NT2/D1 (cell line): ENCODE measurements at regions not wholly inside any gene's neighbourhood (a gene's known extent, or its start where the extent isn't known, plus 50 kb on each side); places are given as distances from the start of the nearest gene placed in this dataset.

ENCODE experiments used
- DNase-seq: peaks from one replicate; pipeline ENCODE4 v3.0.0-alpha.2; 2011; ENCODE audit warnings: low read depth, low spot score
- H3K27me3 ChIP-seq: 2 replicates; pipeline ENCODE4 v1.6.0; 2011; ENCODE audit warnings: mild to moderate bottlenecking; ENCODE audit not compliant: insufficient read length, insufficient read depth
- H3K36me3 ChIP-seq: 2 replicates; pipeline ENCODE4 v1.6.1; 2011; ENCODE audit warnings: mild to moderate bottlenecking, low read length, mixed read lengths; ENCODE audit not compliant: insufficient read depth, insufficient read length
- H3K4me1 ChIP-seq: 2 replicates; pipeline ENCODE4 v1.5.1; 2011; ENCODE audit not compliant: insufficient read depth, insufficient read length
- H3K4me3 ChIP-seq: 2 replicates; pipeline ENCODE4 v1.5.1; 2011; ENCODE audit warnings: low read depth; ENCODE audit not compliant: insufficient read length
- H3K9ac ChIP-seq: 2 replicates; pipeline ENCODE4 v1.6.0; 2011; ENCODE audit warnings: low read depth; ENCODE audit not compliant: insufficient read length
- H3K9me3 ChIP-seq: 2 replicates; pipeline ENCODE4 v1.5.1; 2011; ENCODE audit warnings: mild to moderate bottlenecking, low read length; ENCODE audit not compliant: insufficient read depth
- SUZ12 ChIP-seq: IDR thresholded peaks from 2 replicates; pipeline ENCODE4 v1.6.1; 2011; ENCODE audit not compliant: insufficient read length, insufficient read depth; ENCODE audit errors: extremely low read depth
- YY1 ChIP-seq: IDR thresholded peaks from 2 replicates; pipeline ENCODE4 v1.6.1; 2011; ENCODE audit not compliant: insufficient read length, insufficient read depth
- ZNF274 ChIP-seq: IDR thresholded peaks from 2 replicates; pipeline ENCODE4 v1.6.1; 2011; ENCODE audit warnings: mild to moderate bottlenecking, low read depth, low read length

DNA sequence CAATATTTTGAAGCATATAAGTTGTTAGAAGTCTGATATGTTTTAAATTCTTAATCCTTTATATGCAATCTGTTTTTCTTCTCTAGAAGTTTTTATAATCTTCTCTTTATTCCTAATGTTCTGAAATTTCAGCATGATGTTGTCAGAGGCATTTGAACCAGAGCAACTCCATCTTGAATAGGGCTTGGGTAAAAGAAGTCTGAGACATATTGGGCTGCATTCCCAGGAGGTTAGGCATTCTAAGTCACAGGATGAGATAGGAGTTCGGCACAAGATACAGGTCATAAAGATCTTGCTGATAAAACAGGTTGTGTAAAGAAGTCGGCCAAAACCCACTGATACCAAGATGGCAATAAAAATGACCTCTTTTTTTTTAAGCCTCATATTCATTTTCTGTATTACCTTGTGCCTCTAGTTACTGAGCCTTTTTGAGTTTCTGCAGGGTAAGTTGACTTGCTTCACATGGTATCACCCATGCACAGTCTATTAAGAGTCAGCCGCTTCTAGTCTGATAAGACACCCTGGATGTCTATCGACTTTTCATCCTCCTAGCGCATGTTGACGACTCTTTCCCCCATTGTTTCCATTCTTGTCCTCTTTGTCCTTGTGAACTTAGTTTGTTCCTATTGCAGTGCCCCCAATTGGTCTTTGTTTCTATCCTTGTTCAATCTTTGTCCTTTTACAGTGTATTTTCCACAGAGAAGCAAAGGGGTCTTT lies 80.8 kb upstream of the RNU6-1 start:
- Histone ChIP-seq H3K36me3 (no peaks in the 10 kb centered on the region), H3K27me3 (no peaks in the 10 kb centered on the region), H3K4me3 (no peak overlapping the region), H3K9ac (no peak overlapping the region), H3K4me1 (peaks cover 6% of the 10 kb centered on the region), H3K9me3 (peaks cover 13% of the 10 kb centered on the region)
- DNase-seq: no peak
- TF ChIP-seq YY1 (no peak), ZNF274 (no peak), SUZ12 (no peak)

DNA sequence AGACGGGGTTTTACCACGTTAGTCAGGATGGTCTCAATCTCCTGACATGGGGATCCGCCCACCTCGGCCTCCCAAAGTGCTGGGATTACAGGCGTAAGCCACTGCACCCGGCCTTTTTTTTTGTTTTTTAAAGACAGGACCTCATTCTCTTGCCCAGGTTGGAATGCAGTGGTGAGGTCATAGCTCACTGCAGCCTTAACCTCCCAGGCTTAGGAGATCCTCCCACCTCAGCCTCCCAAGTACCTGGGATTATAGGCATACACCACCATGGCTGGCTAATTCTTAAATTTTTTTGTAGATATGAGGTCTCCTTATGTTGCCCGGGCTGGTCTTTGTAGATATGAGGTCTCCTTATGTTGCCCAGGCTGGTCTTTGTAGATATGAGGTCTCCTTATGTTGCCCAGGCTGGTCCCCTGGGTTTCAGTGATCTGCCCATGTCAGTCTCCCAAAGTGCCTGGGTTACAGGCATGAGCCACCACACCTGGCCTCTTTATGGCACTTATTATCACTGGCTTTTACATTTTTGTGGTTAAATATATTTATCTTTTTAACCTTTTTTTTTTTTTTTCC lies 82.3 kb upstream of the RNU6-1 start:
- Histone ChIP-seq H3K9me3 (peaks cover 13% of the 10 kb centered on the region), H3K27me3 (no peaks in the 10 kb centered on the region), H3K4me3 (no peak overlapping the region), H3K9ac (no peak overlapping the region), H3K4me1 (peaks cover 3% of the 10 kb centered on the region), H3K36me3 (no peaks in the 10 kb centered on the region)
- no peak for DNase-seq
- no peak for TF ChIP-seq SUZ12
- TF ChIP-seq YY1: no peak
- TF ChIP-seq ZNF274: no peak

DNA sequence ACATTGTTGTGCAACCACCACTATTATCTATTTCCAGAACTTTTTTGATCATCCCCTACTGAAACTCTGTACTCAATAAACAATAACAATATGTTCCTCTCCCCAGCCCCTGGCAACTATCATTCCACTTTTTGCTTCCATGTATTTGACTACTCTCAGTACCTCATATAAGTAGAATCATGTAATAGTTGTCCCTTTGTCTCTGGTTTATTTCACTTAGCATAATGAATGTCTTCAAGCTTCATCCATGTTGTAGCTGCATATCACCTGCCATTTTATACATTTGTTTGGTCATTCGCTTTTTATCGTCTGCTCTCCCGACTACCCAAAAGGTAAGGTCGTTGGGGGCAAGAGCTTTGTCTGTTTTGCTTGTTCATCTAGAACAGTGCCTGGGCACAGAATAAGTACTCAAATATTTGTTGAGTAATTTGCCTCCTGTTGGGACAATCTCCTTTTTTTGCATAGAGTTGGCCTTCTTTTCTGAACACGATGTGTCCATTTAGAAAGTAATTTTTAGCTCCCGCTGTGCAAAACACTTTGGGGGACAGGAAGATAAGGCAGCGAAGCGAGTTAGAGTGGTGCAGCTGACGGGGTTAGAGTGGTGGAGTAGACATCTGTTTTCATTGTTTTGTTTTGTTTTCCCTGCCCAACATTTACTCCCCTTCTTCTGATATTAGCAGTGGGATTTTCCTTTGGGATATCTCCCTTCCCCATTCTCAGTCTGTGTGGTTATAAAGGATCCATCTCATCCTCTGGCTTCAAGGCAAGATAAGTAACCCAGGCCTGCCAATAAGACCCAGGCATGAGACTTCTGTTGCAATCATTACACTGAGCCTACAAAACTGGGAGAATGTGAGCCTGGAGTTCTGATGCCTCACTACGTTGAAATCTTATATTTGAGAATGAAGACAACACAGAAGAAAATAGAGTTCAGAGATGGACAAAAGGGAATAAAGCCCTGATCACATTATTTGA lies 83.4 kb upstream of the RNU6-1 start:
- Histone ChIP-seq H3K9ac (no peak overlapping the region), H3K4me3 (no peak overlapping the region), H3K27me3 (no peaks in the 10 kb centered on the region), H3K4me1 (peaks cover 5% of the 10 kb centered on the region), H3K9me3 (peaks cover 13% of the 10 kb centered on the region), H3K36me3 (no peaks in the 10 kb centered on the region)
- TF ChIP-seq ZNF274 (no peak), SUZ12 (no peak), YY1 (no peak)
- DNase-seq: no peak

DNA sequence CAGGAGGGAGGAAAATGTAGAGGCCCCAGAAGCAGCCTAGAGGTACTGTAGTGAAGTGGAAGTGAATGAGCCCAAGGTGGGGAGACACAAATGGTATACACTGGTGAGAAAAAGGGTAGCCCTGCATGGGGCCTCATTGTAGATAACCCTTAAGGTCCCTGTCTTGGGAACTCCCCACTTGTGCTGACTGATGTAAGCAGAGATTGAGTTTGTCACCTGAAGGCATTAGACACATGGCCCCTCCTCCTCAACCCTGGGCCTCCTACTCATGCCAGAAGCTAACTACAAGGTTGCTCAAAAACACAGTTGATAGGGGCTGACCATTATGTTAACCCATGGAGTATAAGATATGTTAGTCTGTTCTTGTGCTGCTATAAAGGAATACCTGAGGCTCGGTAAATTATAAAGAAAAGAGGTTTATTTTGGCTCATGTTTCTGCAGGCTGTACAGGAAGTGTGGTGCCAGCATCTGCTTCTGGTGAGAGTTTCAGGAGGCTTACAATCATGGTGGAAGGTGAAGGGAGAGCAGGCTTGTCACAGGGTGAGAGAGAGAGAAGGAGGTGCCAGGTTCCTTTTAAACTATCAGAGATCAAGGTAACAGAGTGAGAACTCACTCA lies 84.6 kb upstream of the RNU6-1 start:
- Histone ChIP-seq H3K9ac (no peak overlapping the region), H3K4me1 (peaks cover 3% of the 10 kb centered on the region), H3K27me3 (no peaks in the 10 kb centered on the region), H3K36me3 (no peaks in the 10 kb centered on the region), H3K4me3 (no peak overlapping the region), H3K9me3 (peaks cover 1% of the 10 kb centered on the region; the same call in 1 of the 2 replicates)
- DNase-seq: no peak
- no peak for TF ChIP-seq ZNF274
- TF ChIP-seq SUZ12: no peak

DNA sequence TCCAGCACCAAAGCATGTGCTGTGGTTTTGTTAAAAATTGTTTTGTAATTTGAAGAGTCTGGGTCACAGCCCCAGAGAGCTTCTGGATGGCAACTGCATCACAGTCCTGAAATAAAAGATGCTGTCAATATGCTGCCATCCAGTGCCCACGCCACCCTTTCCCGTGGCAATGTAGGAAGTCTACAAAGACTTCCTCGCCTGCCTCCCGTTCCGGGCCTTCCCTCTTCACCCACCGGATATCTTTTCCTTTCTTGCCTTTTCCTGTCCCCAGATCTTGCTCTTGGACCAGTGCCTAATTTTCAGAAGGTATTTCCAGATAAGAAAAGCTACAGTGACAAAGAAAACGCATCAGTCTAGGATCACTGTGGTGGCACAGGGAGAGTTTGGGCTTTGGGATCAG lies 85.3 kb upstream of the RNU6-1 start:
- peaks cover 3% of the 10 kb centered on the region for H3K4me1 ChIP-seq
- H3K9ac ChIP-seq: no peak overlapping the region
- H3K9me3 ChIP-seq: no peaks in the 10 kb centered on the region
- H3K27me3 ChIP-seq: no peaks in the 10 kb centered on the region
- H3K36me3 ChIP-seq: no peaks in the 10 kb centered on the region
- no peak for DNase-seq
- TF ChIP-seq YY1 (no peak), SUZ12 (no peak), ZNF274 (no peak)
- H3K4me3 ChIP-seq: no peak overlapping the region

DNA sequence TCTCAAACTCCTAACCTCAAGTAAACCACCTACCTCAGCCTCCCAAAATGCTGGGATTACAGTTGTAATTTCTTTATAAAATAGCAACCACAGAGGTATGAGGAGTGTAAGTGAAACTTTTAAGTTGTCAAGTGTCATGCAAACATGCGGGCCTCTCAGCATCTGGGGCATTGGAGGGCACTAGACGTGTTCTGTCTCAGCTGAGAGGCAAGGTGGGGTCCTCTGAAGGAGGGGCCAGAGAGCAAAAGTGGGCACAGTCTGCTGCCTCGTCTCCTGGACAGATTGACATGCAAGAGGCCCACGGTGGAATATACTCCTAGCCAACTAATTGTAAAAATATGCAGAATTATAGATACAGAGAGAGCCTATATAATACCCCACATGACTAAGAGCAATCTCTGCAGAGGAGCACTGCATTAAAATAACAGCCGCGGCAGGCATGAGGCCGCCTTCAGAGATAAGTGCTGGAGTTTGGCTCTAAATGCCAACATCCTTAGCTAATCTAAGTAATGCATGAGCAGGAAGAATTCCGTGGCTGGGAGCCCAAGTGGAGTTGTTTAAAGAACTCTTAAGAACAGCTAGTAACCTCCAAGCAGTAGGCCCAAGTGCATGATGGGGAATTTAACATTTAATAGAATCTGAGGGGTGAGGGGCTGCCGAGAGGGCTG lies 87.8 kb upstream of the RNU6-1 start:
- H3K4me3 ChIP-seq: no peak overlapping the region
- peaks cover 3% of the 10 kb centered on the region; the same call in 1 of the 2 replicates for H3K9me3 ChIP-seq
- H3K4me1 ChIP-seq: peaks cover 3% of the 10 kb centered on the region
- no peak overlapping the region for H3K9ac ChIP-seq
- H3K27me3 ChIP-seq: no peaks in the 10 kb centered on the region
- H3K36me3 ChIP-seq: no peaks in the 10 kb centered on the region
- DNase-seq: no peak
- TF ChIP-seq YY1: no peak
- TF ChIP-seq SUZ12: no peak
- TF ChIP-seq ZNF274: no peak

DNA sequence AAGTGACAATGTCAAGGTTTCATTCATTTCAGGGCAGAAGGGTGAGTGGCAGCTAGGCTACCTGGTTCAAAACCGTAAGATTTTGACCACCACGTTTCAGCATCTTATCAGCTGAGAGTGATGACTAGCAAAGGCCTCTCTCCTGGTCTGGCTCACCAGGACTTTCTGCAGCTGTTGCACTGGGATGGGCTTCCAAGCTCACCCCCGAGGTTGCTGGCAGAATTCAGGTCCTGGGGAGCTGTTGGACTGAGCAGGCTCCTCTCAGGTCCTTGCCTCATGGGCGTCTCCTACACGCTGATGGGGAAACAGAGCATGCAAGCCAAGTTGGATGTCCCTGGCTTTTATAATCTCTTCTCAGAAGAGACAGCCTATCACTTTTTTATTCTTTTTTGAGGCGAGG lies 88.8 kb upstream of the RNU6-1 start:
- TF ChIP-seq SUZ12: no peak
- TF ChIP-seq YY1: no peak
- no peak for TF ChIP-seq ZNF274
- peaks cover 13% of the 10 kb centered on the region; the same call in 1 of the 2 replicates for H3K9me3 ChIP-seq
- no peak overlapping the region for H3K4me3 ChIP-seq
- peaks cover 3% of the 10 kb centered on the region for H3K4me1 ChIP-seq
- no peak for DNase-seq
- no peak overlapping the region for H3K9ac ChIP-seq
- H3K36me3 ChIP-seq: no peaks in the 10 kb centered on the region
- no peaks in the 10 kb centered on the region for H3K27me3 ChIP-seq
